HG02943 (cell line): ENCODE measurements at regions not wholly inside any gene's neighbourhood (a gene's known extent, or its start where the extent isn't known, plus 50 kb on each side); places are given as distances from the start of the nearest gene placed in this dataset.

ENCODE experiments used
- ATAC-seq: cut with Tn5 transposase; IDR thresholded peaks from one replicate; pipeline ENCODE4 v1.9.1; 2021; ENCODE audit warnings: mild to moderate bottlenecking, low read depth, moderate library complexity; ENCODE audit not compliant: unreplicated experiment

GRCh38 chr17:77681861-77682260, 276.6 kb upstream of the TNRC6C start:
- ATAC-seq = no peak

GRCh38 chr17:77684803-77685798, 273.4 kb upstream of the TNRC6C start:
- ATAC-seq = no peak

- ATAC-seq = no peak
Observed at GRCh38 chr17:77685881-77686486, 272.5 kb upstream of the TNRC6C start.

- ATAC-seq = no peak
Observed at GRCh38 chr17:77686903-77687302, 271.6 kb upstream of the TNRC6C start.

- no peak for ATAC-seq
Observed at GRCh38 chr17:77687417-77687816, 271.1 kb upstream of the TNRC6C start.

GRCh38 chr17:77687921-77688320, 270.6 kb upstream of the TNRC6C start:
- ATAC-seq = no peak

GRCh38 chr17:77688369-77688768, 270.1 kb upstream of the TNRC6C start:
- ATAC-seq = no peak

- ATAC-seq = no peak
Observed at GRCh38 chr17:77690271-77691161, 268.0 kb upstream of the TNRC6C start.

- ATAC-seq = no peak
Observed at GRCh38 chr17:77691216-77692085, 267.1 kb upstream of the TNRC6C start.

- no peak for ATAC-seq
Observed at GRCh38 chr17:77692571-77693161, 265.8 kb upstream of the TNRC6C start.

GRCh38 chr17:77693301-77693700, 265.2 kb upstream of the TNRC6C start:
- no peak for ATAC-seq

- no peak for ATAC-seq
Observed at GRCh38 chr17:77693776-77694175, 264.7 kb upstream of the TNRC6C start.

GRCh38 chr17:77694391-77695363, 263.8 kb upstream of the TNRC6C start:
- no peak for ATAC-seq

- ATAC-seq = no peak
Observed at GRCh38 chr17:77695386-77695785, 263.1 kb upstream of the TNRC6C start.

- ATAC-seq = no peak
Observed at GRCh38 chr17:77696151-77696720, 262.3 kb upstream of the TNRC6C start.

- ATAC-seq = no peak
Observed at GRCh38 chr17:77696721-77697460, 261.6 kb upstream of the TNRC6C start.
